BLaER1 (cell line): ENCODE measurements at regions not wholly inside any gene's neighbourhood (a gene's known extent, or its start where the extent isn't known, plus 50 kb on each side); places are given as distances from the start of the nearest gene placed in this dataset.
"Not testable (repeated sequence)": the region's sequence is repeated elsewhere in the genome, so short reads cannot be mapped to it uniquely, and the experiment has no call there.

Source experiments
- H3K27ac ChIP-seq: shearing (Covaris generic); formaldehyde crosslinking; 2 replicates; pipeline ENCODE4 v1.8.1; 2022
- H3K27me3 ChIP-seq: shearing (Covaris generic); formaldehyde crosslinking; 2 replicates; pipeline ENCODE4 v1.8.1; 2022
- H3K36me3 ChIP-seq: shearing (Covaris generic); formaldehyde crosslinking; 2 replicates; pipeline ENCODE4 v1.8.1; 2022
- H3K4me1 ChIP-seq: shearing (Covaris generic); formaldehyde crosslinking; 2 replicates; pipeline ENCODE4 v1.8.1; 2022
- H3K4me2 ChIP-seq: shearing (Covaris generic); formaldehyde crosslinking; 2 replicates; pipeline ENCODE4 v1.8.1; 2022
- H3K4me3 ChIP-seq: shearing (Covaris generic); formaldehyde crosslinking; 2 replicates; pipeline ENCODE4 v1.8.1; 2022
- H3K9ac ChIP-seq: shearing (Covaris generic); formaldehyde crosslinking; 2 replicates; pipeline ENCODE4 v1.8.1; 2022
- H3K9me3 ChIP-seq: shearing (Covaris generic); formaldehyde crosslinking; 2 replicates; pipeline ENCODE4 v1.8.1; 2022
- H4K20me1 ChIP-seq: shearing (Covaris generic); formaldehyde crosslinking; 2 replicates; pipeline ENCODE4 v1.8.1; 2022
- Cebpa-rat ChIP-seq: shearing (Covaris generic); IDR thresholded peaks from 2 replicates; pipeline ENCODE4 v1.8.1; 2022

DNA sequence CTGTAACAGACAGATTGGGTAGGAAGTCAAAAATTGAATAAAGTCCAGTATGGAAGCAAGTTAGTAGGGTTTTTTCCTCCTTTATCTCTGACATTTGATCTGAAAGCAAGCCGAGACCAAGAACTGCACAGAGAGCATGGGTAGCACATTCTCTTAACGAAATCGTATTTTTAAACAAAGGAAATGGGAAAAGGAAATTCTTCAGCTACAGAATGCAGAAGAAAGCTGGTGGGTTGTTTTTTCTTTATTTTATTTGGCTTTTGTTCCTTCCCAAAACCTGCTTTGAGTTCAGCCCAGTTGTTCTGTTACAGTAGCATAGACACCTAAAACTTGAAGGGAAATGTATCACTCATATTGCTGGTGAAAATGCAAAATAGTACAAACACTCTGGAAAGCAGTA is 397.0 kb downstream of the GBE1 start:
- H3K4me3 ChIP-seq = no peak overlapping the region
- no peak overlapping the region for H3K9ac ChIP-seq

DNA sequence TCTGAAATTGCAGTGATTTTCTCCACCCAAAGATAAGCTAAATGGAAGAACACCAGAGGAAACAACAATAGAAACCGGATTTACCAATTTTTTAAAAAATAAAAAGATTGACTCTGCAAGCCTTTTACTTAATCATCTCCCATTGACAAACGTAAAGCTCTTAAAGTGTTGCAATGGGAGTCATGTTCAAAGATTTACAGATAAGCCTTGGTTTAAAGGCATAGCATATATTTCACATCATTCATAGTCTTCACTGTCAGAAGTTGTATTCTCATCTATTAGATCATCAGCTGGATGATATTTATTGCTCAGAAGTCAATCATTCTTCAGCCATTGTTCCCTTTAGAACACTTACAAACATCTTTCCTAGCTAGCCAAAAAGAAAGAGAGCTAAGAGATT is 397.6 kb downstream of the GBE1 start:
- no peaks in the 10 kb centered on the region for H3K36me3 ChIP-seq
- no peaks in the 10 kb centered on the region for H3K27me3 ChIP-seq
- H3K4me3 ChIP-seq = no peak overlapping the region
- no peak for TF ChIP-seq Cebpa-rat
- H4K20me1 ChIP-seq = no peaks in the 10 kb centered on the region
- no peaks in the 10 kb centered on the region for H3K9me3 ChIP-seq
- no peak overlapping the region for H3K9ac ChIP-seq
- H3K4me2 ChIP-seq = no peak overlapping the region
- H3K4me1 ChIP-seq = no peaks in the 10 kb centered on the region
- no peak overlapping the region for H3K27ac ChIP-seq

More for the DNA sequence above, 397.0 kb downstream of the GBE1 start:
- Histone ChIP-seq H3K27me3 (no peaks in the 10 kb centered on the region), H3K4me2 (no peak overlapping the region), H3K9me3 (no peaks in the 10 kb centered on the region), H3K4me1 (no peaks in the 10 kb centered on the region), H4K20me1 (no peaks in the 10 kb centered on the region), H3K27ac (no peak overlapping the region), H3K36me3 (no peaks in the 10 kb centered on the region)
- TF ChIP-seq Cebpa-rat = no peak

DNA sequence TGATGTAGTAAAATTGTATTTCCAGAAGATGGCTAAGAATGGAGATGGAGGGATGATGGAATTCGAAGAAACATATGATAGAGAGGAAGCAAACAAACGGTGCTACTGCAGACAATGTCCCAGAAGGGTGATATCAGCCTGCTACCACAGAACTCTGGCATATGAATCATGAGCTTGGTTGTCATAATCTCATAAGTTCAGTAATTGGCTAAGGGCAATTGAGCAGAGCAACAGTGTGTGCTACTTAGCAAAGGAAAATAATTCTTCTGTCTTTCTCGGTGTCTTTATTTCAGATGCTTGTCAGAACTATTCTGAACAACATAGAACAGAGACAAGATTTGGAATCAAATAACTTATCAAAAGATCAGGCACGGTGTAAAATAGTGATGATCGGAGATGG is 407.3 kb downstream of the GBE1 start:
- TF ChIP-seq Cebpa-rat = no peak
- H3K4me2 ChIP-seq = no peak overlapping the region
- H3K9ac ChIP-seq = no peak overlapping the region
- no peaks in the 10 kb centered on the region for H3K9me3 ChIP-seq
- no peaks in the 10 kb centered on the region for H3K27me3 ChIP-seq
- H4K20me1 ChIP-seq = no peaks in the 10 kb centered on the region
- H3K4me1 ChIP-seq = no peaks in the 10 kb centered on the region
- H3K4me3 ChIP-seq = no peak overlapping the region
- no peaks in the 10 kb centered on the region for H3K36me3 ChIP-seq
- no peak overlapping the region for H3K27ac ChIP-seq

DNA sequence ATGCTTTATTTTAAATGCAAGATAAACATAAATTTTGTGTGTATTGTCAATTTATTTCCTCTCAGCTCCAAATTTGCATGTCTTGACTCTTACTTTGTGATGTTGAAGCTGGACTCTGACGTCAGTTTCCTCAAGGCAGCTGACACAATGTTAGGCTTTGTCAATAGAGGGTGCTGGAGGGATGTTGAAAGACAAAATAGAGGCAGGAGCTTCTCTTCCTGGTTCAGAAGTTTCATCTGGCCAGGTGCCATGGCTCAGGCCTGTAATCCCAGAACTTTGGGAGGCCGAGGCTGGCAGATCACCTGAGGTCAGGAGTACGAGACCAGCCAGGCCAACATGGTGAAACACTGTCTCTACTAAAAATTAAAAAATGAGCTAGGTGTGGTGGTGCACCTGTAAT is 408.6 kb downstream of the GBE1 start:
- no peak overlapping the region for H3K4me3 ChIP-seq
- no peaks in the 10 kb centered on the region for H3K27me3 ChIP-seq
- no peak overlapping the region for H3K4me2 ChIP-seq
- TF ChIP-seq Cebpa-rat = no peak
- H3K36me3 ChIP-seq = no peaks in the 10 kb centered on the region
- H3K27ac ChIP-seq = no peak overlapping the region
- no peak overlapping the region for H3K9ac ChIP-seq
- no peaks in the 10 kb centered on the region for H3K4me1 ChIP-seq
- H3K9me3 ChIP-seq = no peaks in the 10 kb centered on the region
- H4K20me1 ChIP-seq = no peaks in the 10 kb centered on the region

- H3K9ac ChIP-seq = no peak overlapping the region
- no peak overlapping the region for H3K4me2 ChIP-seq
- no peak overlapping the region for H3K4me3 ChIP-seq
- no peaks in the 10 kb centered on the region for H3K4me1 ChIP-seq
- H3K27ac ChIP-seq = no peak overlapping the region
- H4K20me1 ChIP-seq = no peaks in the 10 kb centered on the region
- H3K9me3 ChIP-seq = no peaks in the 10 kb centered on the region
- TF ChIP-seq Cebpa-rat = no peak
- no peaks in the 10 kb centered on the region for H3K36me3 ChIP-seq
- no peaks in the 10 kb centered on the region for H3K27me3 ChIP-seq
Measured at GRCh38 chr3:81349816-81350340, 411.6 kb downstream of the GBE1 start.

DNA sequence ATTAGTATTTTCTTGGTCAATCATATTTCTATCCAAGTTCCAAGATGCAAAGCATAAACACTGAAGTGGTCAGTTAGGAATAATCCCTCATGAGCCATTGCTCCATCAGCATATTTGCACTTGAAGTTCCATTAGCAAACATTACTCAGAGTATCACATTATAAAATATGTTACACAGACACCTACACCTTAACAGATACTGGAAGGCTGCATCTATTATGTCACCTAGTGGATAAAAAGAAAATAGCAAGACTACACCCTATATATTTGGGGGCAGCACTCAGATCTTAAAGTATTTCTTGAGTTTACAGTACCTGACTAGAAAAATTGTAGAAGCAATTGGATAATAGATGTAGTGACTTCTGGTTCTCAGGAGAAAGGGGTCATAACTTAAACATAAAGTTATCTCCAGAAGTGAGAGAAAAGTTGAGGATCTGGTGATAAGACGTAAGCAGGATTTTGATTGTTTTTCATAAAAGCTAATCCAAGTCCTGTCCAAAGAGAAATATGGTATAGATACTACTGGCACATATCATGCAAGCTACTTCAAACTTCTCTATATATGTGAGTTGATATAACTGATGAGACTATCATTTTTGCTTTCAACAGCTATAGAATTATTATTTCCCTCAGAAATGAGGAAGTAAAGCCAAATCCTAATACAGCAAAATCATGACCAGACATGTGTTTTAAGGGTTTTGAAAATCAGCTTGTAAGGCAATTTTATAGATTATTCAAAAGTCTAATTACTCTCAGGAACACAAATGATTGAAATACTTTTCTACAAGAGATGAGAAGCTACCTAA is 422.2 kb downstream of the GBE1 start:
- no peak overlapping the region for H3K9ac ChIP-seq
- H4K20me1 ChIP-seq = no peaks in the 10 kb centered on the region
- no peak for TF ChIP-seq Cebpa-rat
- H3K27me3 ChIP-seq = no peaks in the 10 kb centered on the region
- no peaks in the 10 kb centered on the region for H3K9me3 ChIP-seq
- H3K36me3 ChIP-seq = no peaks in the 10 kb centered on the region
- H3K4me1 ChIP-seq = no peaks in the 10 kb centered on the region
- H3K4me2 ChIP-seq = no peak overlapping the region
- H3K4me3 ChIP-seq = no peak overlapping the region
- no peak overlapping the region for H3K27ac ChIP-seq

GRCh38 chr3:81336470-81336869 is 425.0 kb downstream of the GBE1 start:
- Histone ChIP-seq H3K36me3 (no peaks in the 10 kb centered on the region), H3K27ac (no peak overlapping the region), H3K9me3 (no peaks in the 10 kb centered on the region), H3K4me2 (no peak overlapping the region), H3K27me3 (no peaks in the 10 kb centered on the region), H4K20me1 (no peaks in the 10 kb centered on the region), H3K4me3 (no peak overlapping the region), H3K9ac (no peak overlapping the region), H3K4me1 (no peaks in the 10 kb centered on the region)
- TF ChIP-seq Cebpa-rat = no peak

- H3K9ac ChIP-seq, H4K20me1 ChIP-seq, H3K9me3 ChIP-seq, H3K27me3 ChIP-seq, H3K36me3 ChIP-seq, H3K4me1 ChIP-seq, H3K4me2 ChIP-seq, H3K27ac ChIP-seq, H3K4me3 ChIP-seq: not testable (repeated sequence)
Measured at GRCh38 chr3:81329835-81330234, 431.6 kb downstream of the GBE1 start.

GRCh38 chr3:81326245-81326644 is 435.2 kb downstream of the GBE1 start:
- Histone ChIP-seq H3K9ac (no peak overlapping the region), H3K4me3 (no peak overlapping the region), H3K4me2 (no peak overlapping the region), H3K27ac (no peak overlapping the region), H3K36me3 (no peaks in the 10 kb centered on the region), H3K9me3 (no peaks in the 10 kb centered on the region), H3K27me3 (no peaks in the 10 kb centered on the region), H4K20me1 (no peaks in the 10 kb centered on the region), H3K4me1 (no peaks in the 10 kb centered on the region)
- TF ChIP-seq Cebpa-rat = no peak

GRCh38 chr3:81320862-81321261 is 440.6 kb downstream of the GBE1 start:
- Histone ChIP-seq H3K36me3 (no peaks in the 10 kb centered on the region), H3K9me3 (no peaks in the 10 kb centered on the region), H3K27ac (no peak overlapping the region), H3K9ac (no peak overlapping the region), H3K4me3 (no peak overlapping the region), H3K4me1 (no peaks in the 10 kb centered on the region), H4K20me1 (no peaks in the 10 kb centered on the region), H3K27me3 (no peaks in the 10 kb centered on the region), H3K4me2 (no peak overlapping the region)
- TF ChIP-seq Cebpa-rat = no peak
